GM21447 (cell line): ENCODE measurements at regions not wholly inside any gene's neighbourhood (a gene's known extent, or its start where the extent isn't known, plus 50 kb on each side); places are given as distances from the start of the nearest gene placed in this dataset.
"Not testable (repeated sequence)": the region's sequence is repeated elsewhere in the genome, so short reads cannot be mapped to it uniquely, and the experiment has no call there.

ENCODE experiments used
- ATAC-seq: cut with Tn5 transposase; IDR thresholded peaks from one replicate; pipeline ENCODE4 v1.9.1; 2021; ENCODE audit not compliant: unreplicated experiment

DNA sequence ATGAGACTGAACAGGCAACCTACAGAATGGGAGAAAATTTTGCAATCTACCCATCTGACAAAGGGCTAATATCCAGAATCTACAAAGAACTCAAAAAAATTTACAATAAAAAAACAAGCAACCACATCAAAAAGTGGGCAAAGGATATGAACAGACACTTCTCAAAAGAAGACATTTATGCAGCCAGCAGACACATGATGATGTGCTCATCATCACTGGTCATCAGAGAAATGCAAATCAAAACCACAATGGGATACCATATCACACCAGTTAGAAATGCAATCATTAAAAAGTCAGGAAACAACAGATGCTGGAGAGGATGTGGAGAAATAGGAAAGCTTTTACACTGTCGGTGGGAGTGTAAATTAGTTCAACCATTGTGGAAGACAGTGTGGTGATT is 51.7 kb upstream of the PAXBP1 start:
- not testable (repeated sequence) for ATAC-seq

DNA sequence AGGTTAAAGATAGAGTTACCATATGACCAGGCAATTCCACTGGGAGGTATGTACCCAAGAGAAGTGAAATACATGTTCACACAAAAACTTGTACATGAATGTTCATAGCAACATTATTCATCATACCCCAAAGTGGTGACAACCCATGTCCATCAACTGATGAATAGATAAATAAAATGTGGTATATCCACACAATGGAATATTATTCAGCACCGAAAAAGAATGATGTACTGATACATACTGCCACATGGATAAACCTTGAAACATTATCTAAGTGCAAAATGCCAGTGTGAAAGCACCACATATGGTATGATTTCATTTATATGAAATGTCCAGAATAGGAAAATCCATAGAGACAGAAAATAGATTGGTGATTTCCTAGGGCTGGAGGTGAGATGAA is 53.4 kb upstream of the PAXBP1 start:
- ATAC-seq, result no peak

GRCh38 chr21:32826329-32827167 is 55.0 kb upstream of the PAXBP1 start:
- ATAC-seq, result no peak

- ATAC-seq, result no peak
Observed at GRCh38 chr21:32828908-32829307, 57.4 kb upstream of the PAXBP1 start.

DNA sequence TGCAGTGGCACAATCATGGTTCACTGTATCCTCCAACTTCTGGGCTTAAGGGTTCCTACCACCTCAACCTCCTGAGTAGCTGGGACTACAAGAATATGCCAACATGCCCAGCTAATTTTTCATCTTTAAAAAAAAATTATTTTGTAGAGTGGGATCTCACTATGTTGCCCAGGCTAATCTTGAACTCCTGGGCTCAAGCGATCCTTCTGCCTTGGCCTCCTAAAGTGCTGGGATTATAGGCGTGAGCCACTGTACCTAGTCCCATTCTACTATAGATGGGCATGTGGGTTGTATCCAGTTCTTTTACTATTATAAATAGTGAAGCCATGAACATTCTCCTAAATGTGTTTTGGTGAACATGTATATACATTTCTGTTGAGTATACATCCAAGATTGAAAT is 57.9 kb upstream of the PAXBP1 start:
- no peak for ATAC-seq

GRCh38 chr21:32831779-32832178 is 60.2 kb upstream of the PAXBP1 start:
- ATAC-seq, result not testable (repeated sequence)

GRCh38 chr21:32834211-32834915 is 62.8 kb upstream of the PAXBP1 start:
- ATAC-seq, result no peak

DNA sequence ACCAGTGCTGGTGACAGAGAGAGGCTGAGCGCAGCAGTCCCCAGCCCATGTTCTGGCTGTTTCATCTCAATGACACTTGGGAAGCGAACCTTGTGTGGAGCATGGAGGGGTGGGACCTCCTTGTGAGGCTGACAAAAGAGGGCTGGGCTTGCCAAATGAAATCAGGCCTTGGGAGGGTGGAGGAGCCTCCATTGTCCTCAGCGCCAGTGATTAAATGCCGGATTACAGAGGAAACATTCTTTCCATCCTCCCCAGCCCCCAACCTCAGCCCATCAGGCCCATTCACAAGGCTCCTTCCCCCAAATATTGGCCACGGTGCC is 63.3 kb upstream of the PAXBP1 start:
- no peak for ATAC-seq

- ATAC-seq, result no peak
Observed at GRCh38 chr21:32842146-32842545, 70.6 kb upstream of the PAXBP1 start.

DNA sequence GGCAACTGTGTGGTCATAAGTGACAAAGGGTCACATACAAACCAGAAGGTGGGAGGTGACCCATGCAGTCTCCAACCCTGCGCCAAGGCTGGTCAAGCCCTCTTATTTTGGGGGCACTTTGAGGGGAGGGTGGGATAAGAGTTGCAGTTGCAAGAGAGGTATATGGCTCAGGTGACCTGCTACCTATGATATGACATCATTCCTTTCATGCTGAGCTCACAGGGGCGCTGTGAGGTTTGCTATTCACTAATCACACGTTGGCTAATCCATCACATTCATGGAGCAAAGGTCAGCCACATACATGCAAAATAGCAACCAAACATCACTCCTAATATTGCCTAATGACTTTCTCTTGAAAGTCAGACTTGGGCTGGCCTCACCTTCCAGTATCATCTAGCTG is 72.0 kb upstream of the PAXBP1 start:
- ATAC-seq, result no peak

DNA sequence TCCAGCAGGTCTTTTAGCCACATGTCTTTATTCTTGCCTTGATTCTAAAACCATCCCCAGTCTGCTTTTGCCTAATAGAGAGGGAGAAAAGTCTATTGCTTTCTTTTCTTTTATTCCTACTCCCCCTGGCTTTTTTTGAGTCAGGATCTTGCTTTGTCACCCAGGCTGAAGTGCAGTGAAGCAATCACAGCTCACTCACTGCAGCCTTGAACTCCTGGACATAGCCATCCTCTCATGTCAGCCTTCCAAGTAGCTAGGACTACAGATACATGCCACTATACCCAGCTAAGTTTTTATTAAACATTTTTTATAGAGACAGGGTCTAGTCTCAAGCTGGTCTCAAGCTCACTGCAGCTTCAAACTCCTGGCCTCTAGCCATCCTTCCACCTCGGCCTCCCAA is 72.5 kb upstream of the PAXBP1 start:
- no peak for ATAC-seq

DNA sequence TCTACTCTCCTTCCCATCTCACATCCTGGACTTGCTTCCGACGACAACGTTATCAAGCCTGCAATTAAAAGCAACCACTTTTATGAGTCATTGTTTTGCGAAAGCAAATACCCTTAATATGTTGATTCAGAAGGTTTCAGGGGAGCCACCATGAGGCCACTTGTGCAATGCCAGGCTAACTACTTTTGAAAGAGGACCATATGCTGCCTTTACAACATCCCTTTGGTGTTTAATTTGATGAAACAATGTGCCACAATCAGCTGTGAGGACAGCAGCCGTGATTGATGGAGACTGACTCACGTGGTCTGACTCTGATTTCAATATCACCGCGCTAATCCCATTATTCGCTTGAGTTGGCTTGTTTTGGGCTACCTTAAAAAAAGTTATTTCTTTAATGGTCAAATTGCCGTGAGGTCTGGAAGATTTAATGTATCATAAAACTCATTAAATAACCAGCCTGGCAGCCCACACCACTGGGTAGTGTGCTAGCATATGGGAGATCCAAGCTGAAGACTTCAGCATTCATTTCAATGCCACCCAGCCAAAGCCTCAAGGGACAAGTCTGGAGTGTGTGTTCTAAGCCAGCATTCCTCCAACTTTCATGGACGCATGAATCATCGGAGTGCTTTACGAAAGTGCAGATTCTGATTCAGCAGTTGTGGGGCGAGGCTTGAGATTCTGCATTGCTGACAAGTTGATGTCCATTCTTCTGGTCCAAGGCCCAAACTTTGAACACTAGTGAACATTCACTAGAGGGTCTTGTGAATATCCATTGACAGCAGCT is 73.3 kb upstream of the PAXBP1 start:
- no peak for ATAC-seq

GRCh38 chr21:32858628-32859027 is 87.1 kb upstream of the PAXBP1 start:
- no peak for ATAC-seq

DNA sequence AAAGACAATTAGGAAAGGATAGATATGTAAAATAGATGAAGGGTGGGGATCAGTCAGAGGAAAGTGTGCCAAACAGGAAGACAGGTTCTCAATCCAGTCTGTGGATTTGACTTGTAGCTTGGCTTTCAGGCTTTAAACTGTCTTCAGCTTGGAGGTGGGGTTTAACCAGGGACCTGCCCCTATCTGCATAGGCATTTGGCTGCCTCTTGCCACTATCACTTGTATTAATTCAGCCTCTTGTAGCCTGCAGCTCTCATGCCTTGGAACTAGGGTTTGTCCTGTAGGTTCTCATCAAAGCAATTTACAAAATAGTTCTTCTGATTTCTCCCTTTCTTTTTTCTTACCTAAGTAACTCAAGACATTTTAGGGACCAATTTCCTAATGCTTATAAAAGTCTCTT is 88.8 kb upstream of the PAXBP1 start:
- no peak for ATAC-seq

DNA sequence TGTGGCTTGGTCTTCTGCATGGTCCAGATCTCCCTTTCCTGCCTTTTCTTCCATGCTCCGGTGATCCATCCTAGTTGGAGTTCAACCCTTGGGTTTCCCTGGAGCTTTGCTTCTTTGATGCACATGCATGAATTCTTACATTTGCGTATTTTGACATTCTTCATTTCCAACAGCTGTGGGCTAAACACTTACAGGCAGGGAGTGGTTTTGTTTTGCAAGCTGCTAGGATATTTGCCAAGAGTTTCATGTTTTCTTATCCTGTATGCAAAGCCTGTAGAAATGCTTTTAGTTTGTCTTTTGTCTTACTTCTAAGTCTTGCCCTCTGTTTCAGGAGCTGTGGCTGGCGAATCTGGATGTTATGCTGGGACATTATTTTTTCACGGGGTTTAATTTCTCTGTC is 90.3 kb upstream of the PAXBP1 start:
- no peak for ATAC-seq

- no peak for ATAC-seq
Observed at GRCh38 chr21:32867597-32867996, 96.0 kb upstream of the PAXBP1 start.

- ATAC-seq, result no peak
Observed at GRCh38 chr21:32868631-32869454, 97.3 kb upstream of the PAXBP1 start.

DNA sequence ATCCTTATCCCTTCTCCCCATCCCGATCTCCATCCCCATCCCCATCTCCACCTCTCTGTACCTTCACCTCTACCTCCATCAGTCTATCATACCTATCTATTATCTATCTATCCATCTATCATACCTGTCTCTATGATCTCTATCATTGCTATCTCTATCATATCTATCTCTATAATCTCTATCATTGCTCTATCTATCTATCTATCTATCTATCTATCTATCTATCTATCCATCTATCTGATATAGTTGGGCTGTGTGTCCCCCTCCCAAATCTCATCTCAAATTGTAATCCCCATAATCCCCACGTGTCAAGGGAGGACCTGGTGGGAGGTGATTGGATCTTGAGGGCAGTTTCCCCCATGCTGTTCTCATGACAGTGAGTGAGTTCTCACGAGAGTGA is 97.9 kb upstream of the PAXBP1 start:
- ATAC-seq, result no peak

GRCh38 chr21:32876426-32876825 is 104.9 kb upstream of the PAXBP1 start:
- no peak for ATAC-seq

DNA sequence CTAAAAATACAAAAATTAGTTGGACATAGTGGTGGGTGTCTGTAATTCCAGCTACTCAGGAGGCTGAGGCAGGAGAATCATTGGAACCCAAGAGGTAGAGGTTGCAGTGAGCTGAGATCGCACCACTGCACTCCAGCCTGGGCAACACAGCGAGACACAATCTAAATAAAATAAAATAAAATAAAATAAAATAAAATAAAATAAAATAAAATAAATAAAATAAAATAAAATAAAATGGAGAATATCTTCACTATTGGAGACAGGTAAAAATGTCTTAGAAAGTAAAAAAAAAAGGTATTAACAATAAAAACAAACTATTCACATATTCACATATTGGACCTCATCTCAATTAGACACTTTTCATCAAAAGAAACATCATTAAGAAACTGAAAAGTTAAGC is 106.3 kb upstream of the PAXBP1 start:
- not testable (repeated sequence) for ATAC-seq

- no peak for ATAC-seq
Observed at GRCh38 chr21:32878661-32879060, 107.1 kb upstream of the PAXBP1 start.
